Mesothelial cell of epicardium (in vitro differentiated cells): ENCODE measurements at regions not wholly inside any gene's neighbourhood (a gene's known extent, or its start where the extent isn't known, plus 50 kb on each side); places are given as distances from the start of the nearest gene placed in this dataset.

ENCODE experiments used
- DNase-seq, 2 experiments: peaks; one replicate each; pipeline ENCODE4 v3.0.0; 2021; ENCODE audit warnings: low spot score in 2 of 2; ENCODE audit not compliant: unreplicated experiment in 2 of 2
- H3K27ac Mint-ChIP-seq: 2 replicates; pipeline ENCODE4 v1.8.0; 2021; ENCODE audit warnings: mixed read lengths
- H3K27me3 Mint-ChIP-seq: 2 replicates; pipeline ENCODE4 v1.8.0; 2021; ENCODE audit warnings: low read depth, mixed read lengths
- H3K36me3 Mint-ChIP-seq: 2 replicates; pipeline ENCODE4 v1.8.0; 2021; ENCODE audit warnings: mixed read lengths
- H3K4me1 Mint-ChIP-seq: 2 replicates; pipeline ENCODE4 v1.8.0; 2021; ENCODE audit warnings: mixed read lengths
- H3K4me3 Mint-ChIP-seq: 2 replicates; pipeline ENCODE4 v1.8.0; 2021; ENCODE audit warnings: mild to moderate bottlenecking, moderate library complexity, mixed read lengths
- H3K9me3 Mint-ChIP-seq: 2 replicates; pipeline ENCODE4 v1.8.0; 2021; ENCODE audit warnings: mixed read lengths
- TF ChIP-seq, protein P1 (sequence below): fragments of 200-600 bp; sonication (generic); IDR thresholded peaks from one replicate; pipeline ENCODE4 v1.5.0; 2021; ENCODE audit warnings: antibody characterized with exemption; ENCODE audit not compliant: unreplicated experiment

- Mint-ChIP-seq H3K4me1 (peaks cover 3% of the 10 kb centered on the region), H3K27ac (no peak overlapping the region), H3K27me3 (peaks cover 42% of the 10 kb centered on the region), H3K36me3 (no peaks in the 10 kb centered on the region), H3K4me3 (no peak overlapping the region), H3K9me3 (no peaks in the 10 kb centered on the region)
- DNase-seq: no peak
- TF ChIP-seq, protein P1, sequence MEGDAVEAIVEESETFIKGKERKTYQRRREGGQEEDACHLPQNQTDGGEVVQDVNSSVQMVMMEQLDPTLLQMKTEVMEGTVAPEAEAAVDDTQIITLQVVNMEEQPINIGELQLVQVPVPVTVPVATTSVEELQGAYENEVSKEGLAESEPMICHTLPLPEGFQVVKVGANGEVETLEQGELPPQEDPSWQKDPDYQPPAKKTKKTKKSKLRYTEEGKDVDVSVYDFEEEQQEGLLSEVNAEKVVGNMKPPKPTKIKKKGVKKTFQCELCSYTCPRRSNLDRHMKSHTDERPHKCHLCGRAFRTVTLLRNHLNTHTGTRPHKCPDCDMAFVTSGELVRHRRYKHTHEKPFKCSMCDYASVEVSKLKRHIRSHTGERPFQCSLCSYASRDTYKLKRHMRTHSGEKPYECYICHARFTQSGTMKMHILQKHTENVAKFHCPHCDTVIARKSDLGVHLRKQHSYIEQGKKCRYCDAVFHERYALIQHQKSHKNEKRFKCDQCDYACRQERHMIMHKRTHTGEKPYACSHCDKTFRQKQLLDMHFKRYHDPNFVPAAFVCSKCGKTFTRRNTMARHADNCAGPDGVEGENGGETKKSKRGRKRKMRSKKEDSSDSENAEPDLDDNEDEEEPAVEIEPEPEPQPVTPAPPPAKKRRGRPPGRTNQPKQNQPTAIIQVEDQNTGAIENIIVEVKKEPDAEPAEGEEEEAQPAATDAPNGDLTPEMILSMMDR: no peak
These were observed 317.0 kb upstream of the IRX1 start for GRCh38 chr5:3278643-3279042.

DNA sequence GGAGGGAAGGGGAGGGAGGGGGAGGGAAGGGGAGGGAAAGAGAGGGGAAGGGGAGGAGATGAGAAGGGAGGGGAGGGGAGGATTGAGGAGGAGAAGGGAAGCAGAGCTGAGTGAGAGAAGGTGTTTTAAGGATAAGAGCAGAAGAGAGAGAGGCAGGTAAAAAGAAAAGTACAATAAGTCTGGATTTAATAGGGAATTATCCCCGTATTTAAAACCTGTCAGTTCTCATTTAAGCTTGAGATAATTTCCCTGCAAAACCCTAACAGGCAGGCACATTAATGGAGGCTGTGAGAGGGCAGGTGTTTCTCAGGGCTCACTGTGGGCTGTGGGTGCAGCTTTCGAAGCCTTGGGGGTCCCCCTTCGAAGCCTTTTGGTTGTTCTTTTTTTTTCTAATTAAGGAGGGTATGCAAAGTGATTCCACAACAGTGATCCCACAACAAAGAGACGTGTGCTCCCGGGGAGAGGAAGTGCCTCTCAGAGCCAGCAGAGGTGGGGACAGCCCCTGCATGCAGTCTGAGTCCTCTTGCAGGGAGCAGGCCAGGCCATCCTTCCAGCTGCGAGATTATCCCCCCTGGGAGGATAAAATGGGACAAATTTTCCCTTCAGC lies 317.9 kb upstream of the IRX1 start:
- no peaks in the 10 kb centered on the region for H3K36me3 Mint-ChIP-seq
- peaks cover 3% of the 10 kb centered on the region for H3K4me1 Mint-ChIP-seq

GRCh38 chr5:3276896-3277295 lies 318.7 kb upstream of the IRX1 start:
- Mint-ChIP-seq H3K4me3 (no peak overlapping the region), H3K4me1 (peaks cover 3% of the 10 kb centered on the region), H3K27me3 (peaks cover 50% of the 10 kb centered on the region), H3K27ac (peak overlapping the region; percentile 11), H3K9me3 (no peaks in the 10 kb centered on the region), H3K36me3 (no peaks in the 10 kb centered on the region)
- peak in 1 of 2 experiments; percentile 24 for DNase-seq
- TF ChIP-seq, protein P1: no peak

More for the DNA sequence above, 317.9 kb upstream of the IRX1 start:
- no peak overlapping the region for H3K27ac Mint-ChIP-seq
- no peaks in the 10 kb centered on the region for H3K9me3 Mint-ChIP-seq
- peaks cover 50% of the 10 kb centered on the region for H3K27me3 Mint-ChIP-seq
- peak in 1 of 2 experiments; percentile 14 for DNase-seq
- TF ChIP-seq, protein P1: no peak
- no peak overlapping the region for H3K4me3 Mint-ChIP-seq

- no peaks in the 10 kb centered on the region for H3K4me1 Mint-ChIP-seq
- peaks cover 28% of the 10 kb centered on the region for H3K27me3 Mint-ChIP-seq
- TF ChIP-seq, protein P1: no peak
- H3K4me3 Mint-ChIP-seq: no peak overlapping the region
- H3K27ac Mint-ChIP-seq: no peak overlapping the region
- no peak for DNase-seq
- H3K36me3 Mint-ChIP-seq: no peaks in the 10 kb centered on the region
- no peaks in the 10 kb centered on the region for H3K9me3 Mint-ChIP-seq
These were observed 326.1 kb upstream of the IRX1 start for GRCh38 chr5:3269395-3270169.

DNA sequence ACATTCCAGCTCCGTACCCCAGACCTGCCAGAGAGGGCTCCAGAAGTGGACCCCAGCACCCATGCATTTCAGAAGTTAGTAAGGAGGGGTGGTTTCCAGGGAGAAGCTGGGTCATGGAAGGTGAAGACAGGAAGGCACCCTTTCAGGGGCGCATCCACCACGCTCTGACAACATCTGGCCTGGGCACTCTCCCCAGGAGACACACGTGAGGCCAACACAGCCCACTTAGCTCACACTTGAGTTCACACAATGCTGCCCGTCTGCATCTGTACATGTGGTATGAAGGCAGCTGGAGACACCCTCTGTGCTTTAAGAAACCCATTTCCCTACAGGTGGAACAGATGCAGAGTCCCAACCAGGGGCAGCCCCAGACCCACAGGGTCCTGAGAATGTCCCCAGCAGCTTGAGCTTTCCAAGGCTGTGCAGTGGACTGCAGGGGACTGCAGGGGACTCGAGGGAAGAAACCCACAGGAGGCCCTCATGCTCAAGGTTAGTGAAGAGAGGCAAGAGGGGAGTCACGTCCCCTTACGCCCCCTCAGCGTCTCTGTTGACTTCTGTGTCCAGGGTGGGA lies 326.8 kb upstream of the IRX1 start:
- no peaks in the 10 kb centered on the region for H3K36me3 Mint-ChIP-seq
- no peaks in the 10 kb centered on the region for H3K4me1 Mint-ChIP-seq
- peaks cover 22% of the 10 kb centered on the region for H3K27me3 Mint-ChIP-seq
- TF ChIP-seq, protein P1: no peak
- no peak overlapping the region for H3K27ac Mint-ChIP-seq
- DNase-seq: no peak
- no peaks in the 10 kb centered on the region for H3K9me3 Mint-ChIP-seq
- H3K4me3 Mint-ChIP-seq: no peak overlapping the region
